ENCODE measurements at regions not wholly inside any gene's neighbourhood (a gene's known extent, or its start where the extent isn't known, plus 50 kb on each side); places are given as distances from the start of the nearest gene placed in this dataset.
"Not testable (repeated sequence)": the region's sequence is repeated elsewhere in the genome, so short reads cannot be mapped to it uniquely, and the experiment has no call there.

- DNase-seq (ENCODE audit: low spot score), result no peak
Observed at GRCh38 chr14:51342226-51342625, 102.2 kb downstream of the TMX1 start.

GRCh38 chr14:51351997-51352396, 112.0 kb downstream of the TMX1 start:
- no peak for DNase-seq (ENCODE audit: low spot score)

- no peak for DNase-seq (ENCODE audit: low spot score)
Observed at GRCh38 chr14:51353901-51354300, 113.9 kb downstream of the TMX1 start.

DNA sequence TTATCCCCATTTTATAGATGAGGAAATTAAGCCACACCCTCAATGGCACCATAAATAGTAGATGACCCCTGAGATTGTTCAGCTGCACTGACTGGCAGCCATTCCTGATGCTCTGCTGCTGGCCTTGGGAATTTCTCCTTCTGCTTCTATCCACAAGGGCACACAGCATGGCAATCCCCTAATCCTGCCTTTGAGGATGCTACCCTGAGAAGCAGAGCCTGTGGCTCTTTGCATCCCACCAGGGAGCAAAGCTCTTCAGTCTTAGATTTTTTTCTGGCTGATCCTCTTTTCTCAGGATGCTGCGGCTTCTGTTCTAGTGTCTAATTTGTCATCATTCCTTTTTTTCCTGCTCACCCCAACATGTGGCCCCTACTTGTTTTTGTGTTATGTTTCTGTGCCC, 114.8 kb downstream of the TMX1 start:
- no peak for DNase-seq (ENCODE audit: low spot score)

DNA sequence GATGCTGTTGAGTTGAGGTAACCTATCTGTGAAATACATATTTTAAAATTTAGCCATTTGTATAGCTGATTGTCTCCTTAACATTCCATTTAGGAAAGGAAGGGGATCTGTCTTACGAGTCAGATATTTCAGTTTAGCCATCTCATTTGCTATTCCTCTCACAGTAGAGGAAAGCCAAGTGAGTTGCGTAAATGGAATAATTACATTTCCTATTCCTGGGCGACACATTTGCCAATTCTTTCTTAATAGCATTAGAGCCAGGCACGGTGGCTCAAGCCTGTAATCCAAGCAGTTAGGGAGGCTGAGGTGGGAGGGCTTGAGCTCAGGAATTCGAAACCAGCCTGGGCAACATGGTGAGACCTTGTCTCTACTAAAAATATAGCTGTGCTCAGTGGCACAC, 116.3 kb downstream of the TMX1 start:
- DNase-seq (ENCODE audit: low spot score), result no peak

DNA sequence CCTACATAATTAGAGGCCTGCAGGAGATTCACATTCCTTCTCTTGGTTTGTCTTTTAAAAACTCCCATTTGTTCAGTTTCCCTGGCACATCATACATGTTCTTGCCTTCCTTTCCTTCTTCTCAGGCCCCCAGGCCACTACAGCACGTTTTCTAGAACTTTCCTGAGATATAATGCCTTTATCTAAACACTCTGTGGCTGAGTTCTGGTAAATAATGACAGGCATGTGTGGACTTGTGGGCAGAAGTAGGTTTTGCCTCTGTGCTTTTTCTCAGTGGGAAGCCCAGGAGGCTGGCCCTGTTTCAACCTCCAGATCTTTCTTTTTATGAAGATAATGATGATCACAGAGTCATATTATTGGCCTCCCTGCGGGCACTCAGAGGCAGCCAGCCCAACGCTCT, 117.2 kb downstream of the TMX1 start:
- DNase-seq (ENCODE audit: low spot score), result no peak

GRCh38 chr14:51360592-51360991, 120.5 kb downstream of the TMX1 start:
- peak; percentile 38 for DNase-seq (ENCODE audit: low spot score)

GRCh38 chr14:51365241-51365965, 125.4 kb downstream of the TMX1 start:
- DNase-seq (ENCODE audit: low spot score), result no peak

DNA sequence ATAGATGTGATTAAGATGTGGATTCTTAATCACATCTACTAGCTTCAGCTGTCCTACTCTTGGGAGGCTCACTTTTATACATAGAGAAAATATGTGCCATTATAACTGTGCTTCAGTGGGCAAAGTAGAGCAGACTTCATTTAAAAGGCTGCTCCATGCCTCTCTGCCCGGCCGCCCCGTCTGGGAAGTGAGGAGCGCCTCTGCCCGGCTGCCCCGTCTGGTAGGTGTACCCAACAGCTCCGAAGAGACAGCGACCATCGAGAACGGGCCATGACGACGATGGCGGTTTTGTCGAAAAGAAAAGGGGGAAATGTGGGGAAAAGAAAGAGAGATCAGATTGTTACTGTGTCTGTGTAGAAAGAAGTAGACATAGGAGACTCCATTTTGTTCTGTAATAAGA, 126.4 kb downstream of the TMX1 start:
- DNase-seq (ENCODE audit: low spot score), result not testable (repeated sequence)

GRCh38 chr14:51366866-51367599, 127.0 kb downstream of the TMX1 start:
- not testable (repeated sequence) for DNase-seq (ENCODE audit: low spot score)

GRCh38 chr14:51367600-51367931, 127.5 kb downstream of the TMX1 start:
- DNase-seq (ENCODE audit: low spot score), result no peak

GRCh38 chr14:51368721-51369163, 128.7 kb downstream of the TMX1 start:
- DNase-seq (ENCODE audit: low spot score), result no peak

DNA sequence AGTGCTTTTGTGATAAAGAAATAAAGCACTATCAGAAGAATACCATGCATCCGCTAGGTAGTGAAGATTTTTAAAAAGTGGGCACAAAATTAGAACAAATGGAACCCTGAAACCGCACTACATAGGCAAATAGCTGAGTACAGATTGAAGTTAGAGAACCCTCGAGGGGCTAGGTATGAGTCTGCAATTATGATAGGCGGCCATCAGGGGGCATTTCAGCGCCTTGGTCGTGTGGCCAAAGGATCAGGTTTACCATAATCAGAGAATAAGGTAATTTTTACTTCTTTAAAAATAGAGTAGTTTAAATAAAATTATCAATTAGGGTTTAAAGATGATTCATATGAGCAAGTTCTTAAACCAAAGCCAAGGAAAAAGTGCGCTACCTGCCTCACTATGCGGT, 129.8 kb downstream of the TMX1 start:
- no peak for DNase-seq (ENCODE audit: low spot score)

DNA sequence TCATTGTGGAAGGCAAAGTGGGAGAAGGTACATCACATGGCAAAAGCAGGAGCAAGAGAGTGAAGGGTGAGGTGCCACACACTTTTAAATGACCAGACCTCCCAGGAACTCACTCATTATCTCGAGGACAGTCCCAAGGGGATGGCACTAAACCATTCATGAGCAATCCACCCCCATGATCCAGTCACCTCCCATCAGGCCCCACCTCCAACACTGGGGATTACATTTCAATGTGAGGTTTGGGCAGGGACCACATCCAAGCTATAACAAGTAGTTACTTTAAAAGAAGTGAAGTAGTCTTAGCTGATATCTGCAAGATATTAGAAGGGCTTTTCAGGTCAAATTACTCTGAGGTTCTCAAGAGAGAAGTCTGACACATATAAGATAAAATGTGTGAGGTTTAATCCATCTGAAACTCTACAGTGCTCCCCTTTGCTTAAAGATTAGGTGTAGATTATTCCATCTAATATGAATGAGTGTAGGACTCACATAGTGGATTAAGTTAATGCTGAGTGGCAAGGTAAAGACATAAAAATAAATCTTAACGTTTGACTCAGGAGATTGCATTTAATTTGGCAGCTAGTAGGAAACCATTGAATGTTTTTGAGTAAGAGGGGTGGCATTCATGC, 130.8 kb downstream of the TMX1 start:
- DNase-seq (ENCODE audit: low spot score), result no peak

- not testable (repeated sequence) for DNase-seq (ENCODE audit: low spot score)
Observed at GRCh38 chr14:51377186-51377585, 137.1 kb downstream of the TMX1 start.

DNA sequence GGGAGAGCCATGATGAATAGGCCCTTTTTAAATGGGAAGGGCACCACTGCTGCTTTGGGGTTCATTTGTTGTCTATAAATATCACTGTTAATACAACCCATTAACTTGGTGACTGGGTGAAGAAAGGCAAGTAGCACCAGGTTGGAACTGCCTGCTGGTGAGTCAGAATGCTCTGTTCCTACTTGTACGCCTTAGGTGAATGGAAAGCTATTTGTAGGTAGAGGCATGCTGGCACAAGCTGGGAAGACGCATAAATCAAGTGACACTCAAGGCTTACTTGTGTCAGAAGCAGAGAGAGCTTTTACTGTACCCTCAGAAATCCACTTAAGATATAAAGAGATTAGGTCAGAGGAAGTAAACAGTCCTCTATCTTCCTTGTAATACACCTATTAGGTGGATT, 142.5 kb downstream of the TMX1 start:
- no peak for DNase-seq (ENCODE audit: low spot score)

DNA sequence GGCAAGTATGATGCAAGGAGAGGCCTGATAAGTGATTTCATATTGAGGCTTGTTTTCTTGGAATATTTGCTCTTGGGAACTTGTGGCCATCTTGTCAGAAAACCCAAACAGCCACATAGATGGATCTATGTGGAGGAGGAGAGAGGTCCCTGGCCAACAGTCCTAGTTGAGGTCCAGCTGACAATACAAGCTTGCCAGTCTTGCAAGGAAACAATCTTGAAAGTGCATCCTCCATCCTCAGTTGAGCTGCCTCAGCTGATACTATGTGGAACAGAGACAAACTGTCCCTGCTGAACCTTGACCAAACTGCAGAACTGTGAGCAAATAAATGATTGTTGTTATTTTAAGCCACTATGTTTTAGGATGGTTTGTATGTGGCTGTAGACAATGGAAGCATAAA, 146.4 kb downstream of the TMX1 start:
- DNase-seq (ENCODE audit: low spot score), result no peak

GRCh38 chr14:51386983-51387735, 147.1 kb downstream of the TMX1 start:
- DNase-seq (ENCODE audit: low spot score), result no peak

GRCh38 chr14:51392416-51392815, 152.4 kb downstream of the TMX1 start:
- DNase-seq (ENCODE audit: low spot score), result no peak

DNA sequence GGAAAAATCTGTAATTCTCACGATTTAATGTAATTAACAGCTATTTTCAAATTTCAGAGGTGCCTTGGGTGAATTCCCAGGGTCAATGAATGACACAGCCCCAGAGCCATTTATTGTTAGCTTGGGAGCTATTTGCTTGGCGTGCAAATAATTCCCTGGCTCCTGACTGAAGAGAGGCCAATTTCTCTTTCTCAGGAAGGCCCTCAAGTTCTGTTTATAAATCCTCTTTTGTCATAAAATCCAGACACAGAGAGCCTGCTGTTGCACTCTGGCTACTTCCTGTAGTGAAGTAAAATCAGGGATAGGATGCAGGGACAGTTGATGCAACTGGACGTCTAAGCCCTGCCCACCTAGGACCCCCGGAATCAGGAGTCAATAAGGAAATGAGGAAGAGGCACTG, 154.3 kb downstream of the TMX1 start:
- DNase-seq (ENCODE audit: low spot score), result no peak

DNA sequence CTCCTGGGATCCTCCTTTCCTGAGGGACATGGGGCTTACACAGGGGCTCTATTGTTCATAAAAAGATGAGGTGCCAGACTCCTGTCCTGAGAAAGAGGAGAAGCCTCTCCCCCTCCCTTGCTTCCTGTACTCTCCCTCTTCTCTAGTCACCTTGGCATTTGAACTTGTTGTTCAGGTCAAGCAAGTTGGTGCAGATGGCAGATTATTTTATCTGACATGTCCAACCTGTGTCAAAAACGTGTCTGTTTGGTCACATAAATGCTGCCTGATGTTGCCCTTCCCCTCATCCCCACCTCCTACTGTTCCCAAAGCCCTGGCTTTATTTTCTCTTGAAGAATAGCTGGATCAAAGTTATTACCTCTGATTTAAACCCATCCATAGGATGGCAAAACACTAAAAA, 154.8 kb downstream of the TMX1 start:
- no peak for DNase-seq (ENCODE audit: low spot score)

DNA sequence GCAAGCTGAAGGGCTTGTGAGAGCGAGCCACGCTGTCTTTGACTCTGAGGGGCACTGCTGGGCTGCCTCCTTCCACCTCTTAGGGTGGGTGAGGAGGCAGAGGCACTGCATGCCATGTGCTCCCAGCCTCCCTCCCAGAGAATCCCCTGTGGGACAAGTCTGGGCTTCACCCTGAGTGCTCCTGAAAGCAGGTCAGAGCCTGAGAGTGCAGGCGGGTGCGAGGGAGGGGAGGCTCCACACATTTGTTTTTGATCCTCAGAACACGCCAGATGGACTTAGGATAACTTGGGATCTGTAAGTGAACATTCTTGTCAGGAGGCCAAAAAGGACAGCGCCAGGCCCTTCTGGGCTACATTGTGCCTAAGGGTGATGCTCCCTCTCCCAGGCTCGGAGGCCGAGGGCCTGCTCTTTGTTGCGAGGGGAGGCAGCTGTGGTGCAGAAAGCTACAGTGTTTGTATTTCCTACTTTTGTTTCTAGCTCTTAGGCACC, 155.4 kb downstream of the TMX1 start:
- DNase-seq (ENCODE audit: low spot score), result peak; percentile 56

Data from kidney capillary endothelial cell (primary cell).